ENCODE measurements at regions not wholly inside any gene's neighbourhood (a gene's known extent, or its start where the extent isn't known, plus 50 kb on each side); places are given as distances from the start of the nearest gene placed in this dataset.

DNA sequence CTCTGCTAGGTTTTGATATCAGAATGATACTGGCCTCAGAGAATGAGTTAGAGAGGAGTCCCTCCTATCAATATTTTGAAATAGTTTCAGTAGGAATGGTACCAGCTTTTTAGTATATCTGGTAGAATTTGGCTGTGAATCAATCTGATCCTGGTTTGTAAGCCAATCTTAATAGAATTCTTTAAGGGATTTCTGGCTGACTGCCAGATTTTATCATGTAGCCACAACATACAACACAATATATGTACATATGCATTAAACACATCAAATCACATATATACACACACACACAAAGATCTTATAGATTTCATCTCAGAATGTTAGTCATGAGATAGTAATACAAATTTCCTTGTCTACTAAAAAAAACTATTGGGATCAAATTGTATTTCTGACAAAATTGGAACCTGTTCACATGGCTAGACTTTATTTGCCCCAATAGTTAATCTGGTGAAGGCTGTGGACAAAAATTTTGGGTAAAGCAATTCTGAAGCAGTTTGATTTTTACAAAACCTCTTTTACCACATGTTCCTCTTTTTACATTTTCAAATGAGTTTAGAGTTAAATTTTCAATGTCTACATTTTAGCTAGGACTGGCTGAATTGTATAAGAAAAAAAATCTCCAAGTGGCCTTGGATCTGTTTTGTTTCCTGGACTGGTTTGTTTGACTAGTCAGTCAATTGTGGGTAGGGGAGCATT, 151.7 kb downstream of the FASLG start:
- no peak for DNase-seq

DNA sequence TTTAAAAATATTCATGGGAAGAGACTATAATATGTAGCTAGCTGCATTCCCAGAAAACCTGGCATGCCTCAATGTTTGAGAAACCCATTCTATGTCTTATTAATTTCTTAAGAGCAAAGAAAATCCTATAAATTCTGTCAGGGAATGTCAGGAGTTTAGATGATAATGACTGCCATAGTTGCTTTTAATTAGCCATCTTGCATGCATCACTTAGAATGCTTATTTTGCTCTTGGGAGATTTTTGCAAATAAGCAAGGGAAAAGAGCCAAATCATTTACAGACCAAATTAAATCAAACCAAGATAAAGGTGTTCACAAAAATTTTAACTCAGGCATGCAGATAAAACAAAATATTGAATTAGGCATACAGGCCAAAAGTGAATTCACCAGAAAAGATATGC, 152.8 kb downstream of the FASLG start:
- DNase-seq, result no peak

DNA sequence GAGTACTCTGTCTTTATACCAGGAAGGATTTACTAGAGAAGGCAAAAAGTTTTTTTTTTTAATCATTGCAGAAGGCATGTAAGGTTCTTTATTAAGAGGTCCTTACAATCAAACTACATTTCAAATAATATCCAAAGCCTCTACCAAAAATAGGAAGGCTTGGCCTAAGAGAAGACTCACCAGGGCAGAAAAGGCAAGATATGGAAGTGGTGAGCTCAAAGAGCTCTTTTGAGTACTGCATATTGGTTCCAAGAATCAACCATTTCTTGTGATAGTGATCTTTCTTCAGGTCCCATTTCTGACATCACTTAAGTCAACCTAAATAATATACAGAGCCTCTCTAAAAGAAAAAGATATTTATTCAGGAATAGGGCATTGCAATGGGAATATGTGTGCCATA, 153.2 kb downstream of the FASLG start:
- DNase-seq, result no peak

DNA sequence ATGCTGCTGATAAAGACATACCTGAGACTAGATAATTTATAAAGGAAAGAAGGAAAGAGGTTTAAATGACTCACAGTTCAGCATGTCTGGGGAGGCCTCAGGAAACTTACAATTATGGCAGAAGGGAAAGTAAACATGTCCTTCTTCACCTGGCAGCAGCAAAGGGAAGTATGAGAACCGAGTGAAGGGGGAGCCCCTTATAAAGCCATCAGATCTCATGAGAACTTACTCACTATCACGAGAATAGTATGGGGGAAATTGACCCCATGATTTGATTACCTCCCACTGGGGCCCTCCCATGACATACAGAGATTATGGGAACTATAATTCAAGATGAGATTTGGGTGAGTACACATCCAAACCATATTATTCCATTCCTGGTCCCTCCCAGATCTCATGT, 154.4 kb downstream of the FASLG start:
- DNase-seq, result no peak

- no peak for DNase-seq
Observed at GRCh38 chr1:172814428-172814827, 155.5 kb downstream of the FASLG start.

DNA sequence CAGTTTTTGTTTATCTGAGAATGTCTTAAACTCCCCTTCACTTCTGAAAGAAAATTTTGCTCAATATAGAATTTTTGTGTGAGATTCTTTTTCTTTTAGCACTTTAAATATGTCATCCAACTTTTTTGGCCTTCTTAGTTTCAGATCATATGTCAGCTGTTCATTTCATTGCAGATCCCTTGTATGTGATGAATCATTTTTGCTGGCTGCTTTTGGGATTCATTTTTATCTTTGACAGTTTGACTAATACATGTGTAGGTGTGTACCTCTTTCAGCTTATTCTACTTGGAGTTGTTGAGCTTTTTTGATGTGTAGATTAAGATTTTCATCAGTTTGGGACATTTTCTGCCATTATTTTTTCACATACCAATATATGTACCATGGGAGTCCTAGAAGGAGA, 156.8 kb downstream of the FASLG start:
- no peak for DNase-seq

DNA sequence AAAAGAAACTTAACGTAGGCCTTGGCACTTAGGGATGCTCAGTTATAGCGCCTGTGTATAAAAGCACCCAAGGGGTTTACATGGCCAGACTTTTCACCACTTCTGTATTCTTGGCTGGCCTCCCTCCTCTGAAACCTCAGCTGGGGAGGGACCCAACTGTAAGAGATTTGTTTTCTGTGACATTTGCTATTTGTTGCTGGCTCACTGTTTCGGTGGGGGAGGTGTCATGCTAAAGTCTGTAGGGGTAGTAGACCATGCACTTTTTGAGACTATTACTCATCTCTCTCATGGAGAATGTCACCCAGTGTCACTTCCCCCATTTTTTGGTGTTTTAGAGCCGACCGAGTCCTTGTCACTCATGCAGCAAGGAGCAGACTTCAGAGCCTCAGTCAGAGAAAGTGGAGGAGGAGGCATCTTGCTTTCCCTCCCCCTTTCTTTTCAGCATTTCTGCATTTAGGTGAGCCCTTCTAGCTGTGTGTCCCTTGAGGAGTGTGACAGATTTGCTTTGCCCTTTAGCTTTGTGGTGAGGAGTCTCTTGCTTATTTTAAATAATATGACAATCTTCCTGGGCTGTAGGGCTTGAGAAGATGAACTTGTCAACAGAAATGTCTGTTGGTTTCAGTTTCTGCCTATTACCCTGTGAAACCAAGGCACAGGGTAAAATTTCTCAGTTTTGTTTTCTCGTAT, 160.1 kb downstream of the FASLG start:
- no peak for DNase-seq

DNA sequence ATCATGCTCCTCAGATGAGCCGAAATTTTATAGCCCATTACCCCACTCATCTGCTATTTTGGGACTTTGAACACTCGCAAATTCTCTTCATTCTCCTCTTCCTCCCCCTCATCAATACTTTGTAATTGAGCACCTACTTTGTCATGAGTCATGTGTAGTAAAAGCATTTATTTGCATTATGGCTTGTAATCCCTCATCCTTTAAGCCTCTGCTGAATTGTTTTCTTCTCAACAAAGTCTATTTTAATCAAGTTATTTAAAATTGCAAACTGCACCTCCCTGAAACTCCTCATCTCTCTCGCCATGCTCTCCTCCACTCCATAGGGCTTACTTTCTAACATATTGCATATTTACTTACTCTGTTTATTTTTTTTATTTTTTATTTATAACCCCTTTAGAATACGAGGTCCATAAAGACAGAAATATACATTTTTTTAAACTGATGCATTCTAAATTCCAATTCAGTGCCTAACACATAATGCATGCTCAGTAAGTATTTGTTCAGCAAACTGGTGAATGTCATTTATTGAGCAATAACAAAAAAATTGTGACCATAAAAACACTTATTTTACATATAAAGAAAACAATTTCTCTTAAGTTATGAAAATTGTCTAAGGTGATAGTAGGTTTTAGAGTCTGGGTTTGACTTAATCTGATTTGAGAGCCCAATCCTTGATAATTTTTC, 161.7 kb downstream of the FASLG start:
- no peak for DNase-seq

DNA sequence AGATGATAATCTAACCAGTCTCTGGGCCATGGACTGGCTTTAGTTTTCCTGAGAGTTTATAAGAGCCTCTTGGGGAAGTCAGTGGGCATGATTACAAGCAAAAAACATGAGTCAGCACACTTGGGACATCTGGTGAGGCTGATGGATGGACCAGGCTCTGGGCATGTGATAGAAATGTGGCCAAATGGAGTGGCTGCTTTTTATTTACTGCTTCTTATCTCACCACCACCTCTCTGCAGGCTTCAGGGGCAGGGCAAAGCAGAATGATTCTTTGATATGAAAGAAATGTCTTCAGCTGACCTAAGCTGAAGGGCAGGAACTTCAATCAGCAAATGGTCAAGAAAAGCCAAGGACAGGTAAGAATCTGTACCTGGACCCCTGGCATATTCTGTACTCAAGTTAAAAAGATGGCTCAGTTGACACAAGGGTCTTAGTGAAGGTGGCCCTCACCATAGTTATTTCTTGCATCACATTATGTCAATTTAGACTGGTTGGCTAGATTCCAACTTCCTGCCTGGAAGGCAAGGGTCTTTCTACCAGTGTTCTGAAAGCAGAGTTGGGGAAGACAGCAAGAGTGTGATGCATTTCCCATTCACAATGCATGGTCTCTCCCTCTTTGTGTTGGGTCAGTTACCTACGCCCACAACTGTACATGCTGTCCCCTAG, 162.8 kb downstream of the FASLG start:
- DNase-seq, result no peak

GRCh38 chr1:172822886-172823285, 164.0 kb downstream of the FASLG start:
- no peak for DNase-seq

- no peak for DNase-seq
Observed at GRCh38 chr1:172823534-172823933, 164.6 kb downstream of the FASLG start.

GRCh38 chr1:172824209-172824608, 165.3 kb downstream of the FASLG start:
- DNase-seq, result no peak

GRCh38 chr1:172826096-172826741, 167.3 kb downstream of the FASLG start:
- no peak for DNase-seq

GRCh38 chr1:172827301-172827700, 168.4 kb downstream of the FASLG start:
- no peak for DNase-seq

DNA sequence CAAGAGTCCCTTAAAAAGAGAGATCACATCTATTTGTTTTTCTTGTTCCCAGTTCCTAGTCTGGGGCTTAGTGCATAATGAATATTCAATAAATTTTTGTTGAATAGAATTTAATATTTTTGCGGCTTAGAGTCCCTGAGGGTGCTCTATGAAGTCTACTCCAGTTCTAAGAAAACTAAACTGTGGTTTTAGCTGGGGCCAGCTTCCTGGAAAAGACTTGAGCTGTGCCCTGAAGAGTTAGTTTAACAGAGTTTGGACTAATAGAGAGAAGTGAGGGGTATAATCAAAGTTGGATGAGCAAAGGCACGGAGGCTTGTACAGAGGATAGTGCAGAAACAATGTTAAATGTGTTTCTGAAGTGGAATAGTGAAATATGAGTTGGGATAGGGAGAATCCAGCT, 168.9 kb downstream of the FASLG start:
- DNase-seq, result no peak

DNA sequence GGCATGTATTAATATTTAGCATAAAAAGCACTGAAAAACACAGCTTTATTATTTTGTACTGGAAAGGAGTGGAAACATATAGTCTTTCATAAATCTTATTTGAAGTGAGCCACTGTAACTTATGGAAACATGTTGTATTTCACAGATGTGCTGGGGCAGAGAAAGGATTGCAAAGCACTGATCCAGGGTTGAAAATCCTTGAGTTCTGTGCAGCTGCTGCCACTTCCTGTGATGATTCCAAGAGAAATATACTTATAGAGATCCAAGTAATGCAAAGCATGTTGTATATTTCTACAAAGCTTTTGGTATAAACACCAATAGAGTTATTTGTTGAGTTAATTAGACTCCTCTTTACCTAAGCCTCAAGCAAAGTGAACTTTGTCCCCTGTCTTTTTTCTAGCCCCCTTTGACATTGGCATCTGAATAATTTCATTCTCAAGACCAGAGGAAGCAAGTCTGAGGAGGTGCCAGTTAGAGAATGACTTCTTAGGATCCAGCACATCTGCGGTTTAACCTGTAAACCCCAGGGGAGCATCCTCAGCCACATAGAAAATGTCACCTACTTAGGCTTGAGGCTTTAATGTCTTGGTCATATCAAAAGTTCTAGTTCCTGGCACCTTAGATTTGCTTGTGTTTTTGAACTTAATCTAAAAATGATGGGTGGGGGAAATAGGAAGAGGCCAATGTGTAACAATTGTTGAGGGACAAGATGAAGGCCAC, 173.3 kb downstream of the FASLG start:
- DNase-seq, result no peak

DNA sequence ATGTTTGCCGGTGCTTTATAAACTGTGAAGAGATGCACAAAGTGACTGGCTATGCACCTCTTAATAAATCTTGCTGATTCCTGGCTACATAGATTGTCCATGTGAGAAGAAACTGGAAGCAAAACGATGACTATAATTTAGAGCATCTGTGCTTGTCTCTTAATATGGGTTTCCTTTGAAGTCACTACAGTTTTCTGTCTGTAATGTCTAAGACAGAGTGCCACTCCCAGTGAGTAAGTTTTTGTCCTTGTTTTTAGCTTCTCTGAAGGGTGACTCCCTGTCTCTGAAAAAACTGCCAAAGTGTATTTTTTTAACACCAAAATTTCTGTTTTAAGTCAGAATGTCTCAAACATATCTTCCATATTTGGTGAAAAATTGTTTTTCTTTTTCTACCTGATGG, 175.1 kb downstream of the FASLG start:
- DNase-seq, result no peak

- DNase-seq, result no peak
Observed at GRCh38 chr1:172834609-172835008, 175.7 kb downstream of the FASLG start.

DNA sequence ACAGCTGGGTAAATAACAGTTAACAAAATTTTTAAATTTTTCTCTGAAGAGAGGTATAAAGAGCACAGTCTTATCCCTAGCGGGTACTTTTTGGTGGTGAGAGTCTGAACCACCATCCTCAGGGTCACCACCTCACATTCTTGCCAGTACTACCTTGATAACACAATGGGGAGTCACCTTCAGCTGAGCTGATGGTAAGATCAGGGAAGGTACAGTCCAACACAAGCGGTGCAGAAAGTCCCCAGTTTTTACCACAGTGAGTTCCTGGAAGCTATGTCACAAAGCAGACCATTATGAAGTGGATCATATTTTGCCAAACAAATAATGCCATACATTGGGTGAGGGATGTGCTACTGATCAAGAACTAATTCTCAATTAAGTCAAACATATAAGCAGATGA, 176.9 kb downstream of the FASLG start:
- no peak for DNase-seq

DNA sequence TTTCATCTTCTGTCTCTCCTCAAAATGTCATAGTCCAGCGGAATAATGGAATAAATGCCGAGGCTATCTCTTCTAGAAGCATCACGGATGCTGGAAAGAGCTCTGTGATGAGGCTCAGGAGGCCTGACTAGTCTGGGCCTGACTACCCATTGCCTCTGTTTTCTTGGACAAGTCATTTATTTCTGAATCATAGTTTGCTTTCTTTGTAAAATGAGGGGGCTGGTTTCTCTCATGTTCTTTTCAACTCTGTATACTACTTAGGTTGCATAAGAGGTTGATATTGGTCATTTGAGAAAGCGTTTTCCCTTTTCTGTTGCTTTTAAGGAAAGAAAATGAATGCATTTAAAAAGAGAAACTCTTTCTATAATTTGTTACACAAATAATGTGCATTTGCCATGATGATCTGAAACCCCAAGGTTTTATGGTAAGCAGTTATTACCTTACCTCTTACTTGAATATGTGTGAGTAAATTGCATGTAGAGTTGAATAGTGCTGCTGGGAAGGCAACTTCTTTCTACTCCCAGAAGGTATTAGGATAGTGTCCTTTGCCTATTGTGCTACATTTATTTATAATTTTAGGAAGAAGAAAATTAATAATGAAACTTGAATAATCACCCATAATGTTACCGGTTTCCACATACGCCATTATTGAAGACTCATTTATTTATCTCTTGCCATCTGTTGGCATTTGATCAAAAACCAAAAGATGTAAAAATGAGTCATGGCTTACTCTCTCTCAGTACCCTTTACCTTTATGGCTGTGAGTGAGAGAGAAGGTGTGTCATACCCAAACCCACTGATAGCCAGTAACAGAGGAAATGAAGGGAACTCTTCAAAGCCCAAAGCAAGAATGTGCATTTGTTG, 179.1 kb downstream of the FASLG start:
- no peak for DNase-seq

GRCh38 chr1:172838680-172839313, 179.9 kb downstream of the FASLG start:
- no peak for DNase-seq

Data from NCI-H1092 treated with DMSO at 0.1 percent for 48 hours (cell line).